NB4 (cell line): ENCODE measurements at regions not wholly inside any gene's neighbourhood (a gene's known extent, or its start where the extent isn't known, plus 50 kb on each side); places are given as distances from the start of the nearest gene placed in this dataset.

Experiments used
- DNase-seq: peaks from one replicate; pipeline ENCODE4 v3.0.0; 2010; ENCODE audit warnings: low read depth
- H3K4me3 ChIP-seq: one replicate; pipeline ENCODE4 v1.5.1; 2011; ENCODE audit warnings: mild to moderate bottlenecking, low read depth, low read length, moderate library complexity
- MYC ChIP-seq: IDR thresholded peaks from 2 replicates; pipeline ENCODE4 v1.6.1; 2011; ENCODE audit warnings: low read depth, low read length
- POLR2A ChIP-seq: IDR thresholded peaks from 2 replicates; pipeline ENCODE4 v1.6.1; 2011; ENCODE audit warnings: mild to moderate bottlenecking; ENCODE audit not compliant: insufficient read length; ENCODE audit errors: extremely low read depth
- TF ChIP-seq, protein P1 (sequence below): IDR thresholded peaks from one replicate; pipeline ENCODE4 v1.5.1; 2012; ENCODE audit warnings: low read depth, low read length
- TF ChIP-seq, protein P2 (sequence below): IDR thresholded peaks from 2 replicates; pipeline ENCODE4 v1.6.1; 2011; ENCODE audit warnings: low read depth, low read length

DNA sequence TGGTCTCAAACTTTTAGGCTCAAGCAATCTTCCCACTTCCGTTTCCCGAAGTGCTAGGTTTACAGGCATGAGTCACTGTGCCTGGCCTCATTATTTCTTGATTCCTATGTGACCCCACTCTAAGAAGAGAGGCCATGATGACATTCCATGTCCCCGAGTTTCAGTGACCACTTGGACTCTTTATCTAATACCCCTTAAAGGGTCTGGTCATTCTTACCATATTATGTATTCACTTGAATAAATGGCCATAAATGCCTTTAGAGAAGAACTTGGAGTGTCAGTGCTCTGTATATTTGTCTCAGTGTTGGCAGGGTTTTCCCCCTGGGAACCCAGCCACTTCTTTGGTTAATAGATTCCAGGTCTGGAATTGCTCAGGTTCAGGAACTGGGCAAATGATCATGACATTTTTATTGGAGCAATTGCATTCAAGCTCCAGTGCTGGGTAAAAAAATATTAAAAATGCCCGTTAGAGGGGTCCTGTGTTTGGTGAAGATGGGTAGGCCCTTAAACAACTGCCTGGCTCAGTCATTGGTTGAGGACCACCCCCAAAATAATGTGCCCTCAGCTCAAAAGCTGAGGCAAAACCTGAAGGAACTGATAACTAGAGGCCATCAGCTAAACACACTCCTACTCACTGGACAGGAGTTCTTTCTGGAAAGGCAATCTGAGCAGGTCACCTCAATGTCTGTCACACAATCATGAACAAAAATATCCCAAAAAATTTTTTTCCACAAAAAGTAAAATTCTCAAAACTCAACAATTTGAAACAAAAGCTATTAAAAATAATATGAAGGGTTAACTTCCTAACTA is 186.6 kb upstream of the ZNF608 start:
- TF ChIP-seq POLR2A: no peak
- TF ChIP-seq, protein P1, sequence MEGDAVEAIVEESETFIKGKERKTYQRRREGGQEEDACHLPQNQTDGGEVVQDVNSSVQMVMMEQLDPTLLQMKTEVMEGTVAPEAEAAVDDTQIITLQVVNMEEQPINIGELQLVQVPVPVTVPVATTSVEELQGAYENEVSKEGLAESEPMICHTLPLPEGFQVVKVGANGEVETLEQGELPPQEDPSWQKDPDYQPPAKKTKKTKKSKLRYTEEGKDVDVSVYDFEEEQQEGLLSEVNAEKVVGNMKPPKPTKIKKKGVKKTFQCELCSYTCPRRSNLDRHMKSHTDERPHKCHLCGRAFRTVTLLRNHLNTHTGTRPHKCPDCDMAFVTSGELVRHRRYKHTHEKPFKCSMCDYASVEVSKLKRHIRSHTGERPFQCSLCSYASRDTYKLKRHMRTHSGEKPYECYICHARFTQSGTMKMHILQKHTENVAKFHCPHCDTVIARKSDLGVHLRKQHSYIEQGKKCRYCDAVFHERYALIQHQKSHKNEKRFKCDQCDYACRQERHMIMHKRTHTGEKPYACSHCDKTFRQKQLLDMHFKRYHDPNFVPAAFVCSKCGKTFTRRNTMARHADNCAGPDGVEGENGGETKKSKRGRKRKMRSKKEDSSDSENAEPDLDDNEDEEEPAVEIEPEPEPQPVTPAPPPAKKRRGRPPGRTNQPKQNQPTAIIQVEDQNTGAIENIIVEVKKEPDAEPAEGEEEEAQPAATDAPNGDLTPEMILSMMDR: no peak
- no peak for TF ChIP-seq MYC
- TF ChIP-seq, protein P2, sequence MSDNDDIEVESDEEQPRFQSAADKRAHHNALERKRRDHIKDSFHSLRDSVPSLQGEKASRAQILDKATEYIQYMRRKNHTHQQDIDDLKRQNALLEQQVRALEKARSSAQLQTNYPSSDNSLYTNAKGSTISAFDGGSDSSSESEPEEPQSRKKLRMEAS: no peak
- DNase-seq: no peak
- H3K4me3 ChIP-seq: no peak overlapping the region

DNA sequence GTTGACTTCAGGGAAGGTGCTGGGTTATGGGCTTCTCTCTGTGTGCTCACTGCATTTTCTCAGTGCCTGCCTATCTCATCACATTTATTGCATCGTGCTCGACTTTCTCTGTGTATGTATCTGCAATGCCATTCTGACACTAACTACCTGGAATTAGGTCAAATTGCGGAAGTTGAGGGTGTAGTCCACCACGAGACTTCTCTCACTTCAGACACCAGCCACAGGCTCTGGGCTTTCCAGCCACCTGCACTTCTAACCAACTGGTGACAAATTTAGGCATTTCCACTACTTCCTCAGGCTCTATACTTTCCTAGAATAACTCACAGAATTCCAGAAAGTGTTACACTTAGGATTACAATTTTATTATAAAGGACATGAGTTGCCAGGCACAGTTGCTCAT is 188.6 kb upstream of the ZNF608 start:
- DNase-seq: no peak
- no peak overlapping the region for H3K4me3 ChIP-seq
- TF ChIP-seq POLR2A (no peak), MYC (no peak)
- TF ChIP-seq, protein P2: no peak
- TF ChIP-seq, protein P1: no peak

DNA sequence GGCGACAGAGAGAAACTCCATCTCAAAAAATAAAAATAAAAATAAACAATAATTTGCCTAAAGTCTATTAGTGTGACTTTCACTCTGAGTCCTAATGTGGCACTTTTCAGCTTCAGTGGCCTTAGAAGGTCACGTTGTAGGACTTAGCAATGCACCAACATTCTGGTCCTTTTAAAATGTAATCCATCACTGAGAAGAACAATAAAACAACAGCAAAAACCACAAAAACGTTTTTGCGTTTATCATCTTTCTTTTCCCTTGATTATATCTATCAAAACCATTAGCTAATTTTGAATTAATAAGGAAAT is 190.1 kb upstream of the ZNF608 start:
- no peak for DNase-seq
- no peak overlapping the region for H3K4me3 ChIP-seq
- TF ChIP-seq, protein P1: no peak
- TF ChIP-seq MYC: no peak
- TF ChIP-seq, protein P2: no peak
- TF ChIP-seq POLR2A: no peak

DNA sequence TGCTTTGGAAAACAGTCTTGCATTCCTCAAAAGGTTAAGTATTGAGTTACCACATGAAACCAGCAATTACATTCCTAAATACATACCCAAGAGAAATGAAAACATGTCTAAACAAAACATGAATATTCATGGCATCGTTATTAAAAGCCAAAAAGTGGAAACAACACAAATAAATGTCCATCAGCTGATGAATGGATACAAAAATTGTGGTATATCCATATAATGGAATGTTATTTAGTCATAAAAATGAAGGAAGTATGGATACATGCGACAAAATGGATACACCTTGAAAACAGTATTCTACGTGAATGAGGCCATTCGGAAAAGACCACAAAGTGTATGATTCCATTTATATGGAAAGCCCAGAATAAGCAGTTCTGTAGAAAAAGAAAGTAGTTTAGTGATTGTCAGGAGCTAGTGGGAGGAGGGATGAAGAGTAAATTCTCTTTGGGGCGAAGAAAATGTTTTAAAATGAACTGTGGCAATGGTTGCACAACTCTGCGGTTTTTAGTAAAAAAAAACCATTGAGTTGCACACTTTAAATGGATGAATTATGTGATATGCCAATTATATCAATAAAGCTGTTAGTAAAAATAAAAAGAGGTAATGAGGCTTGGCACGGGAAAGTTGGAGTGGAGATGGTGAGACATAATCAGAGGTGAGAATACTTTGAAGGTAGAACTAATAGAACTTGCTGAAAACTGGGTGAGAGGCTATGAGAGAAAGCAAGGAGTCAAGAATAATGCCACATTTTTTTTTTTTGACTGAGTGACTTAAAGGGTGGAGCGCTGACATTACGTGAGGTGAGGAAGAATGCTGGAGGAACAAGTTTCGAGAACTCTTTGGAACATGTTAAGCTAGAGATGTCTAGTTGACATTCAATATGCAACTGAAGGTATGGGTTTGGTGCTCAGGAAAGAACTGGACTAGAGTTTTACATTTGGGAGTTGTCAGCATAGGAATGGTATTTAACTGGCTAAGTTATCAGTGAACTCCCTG is 194.9 kb upstream of the ZNF608 start:
- peak; percentile 63 for DNase-seq
- TF ChIP-seq, protein P1: no peak
- TF ChIP-seq POLR2A: no peak
- no peak for TF ChIP-seq MYC
- TF ChIP-seq, protein P2: no peak
- no peak overlapping the region for H3K4me3 ChIP-seq

DNA sequence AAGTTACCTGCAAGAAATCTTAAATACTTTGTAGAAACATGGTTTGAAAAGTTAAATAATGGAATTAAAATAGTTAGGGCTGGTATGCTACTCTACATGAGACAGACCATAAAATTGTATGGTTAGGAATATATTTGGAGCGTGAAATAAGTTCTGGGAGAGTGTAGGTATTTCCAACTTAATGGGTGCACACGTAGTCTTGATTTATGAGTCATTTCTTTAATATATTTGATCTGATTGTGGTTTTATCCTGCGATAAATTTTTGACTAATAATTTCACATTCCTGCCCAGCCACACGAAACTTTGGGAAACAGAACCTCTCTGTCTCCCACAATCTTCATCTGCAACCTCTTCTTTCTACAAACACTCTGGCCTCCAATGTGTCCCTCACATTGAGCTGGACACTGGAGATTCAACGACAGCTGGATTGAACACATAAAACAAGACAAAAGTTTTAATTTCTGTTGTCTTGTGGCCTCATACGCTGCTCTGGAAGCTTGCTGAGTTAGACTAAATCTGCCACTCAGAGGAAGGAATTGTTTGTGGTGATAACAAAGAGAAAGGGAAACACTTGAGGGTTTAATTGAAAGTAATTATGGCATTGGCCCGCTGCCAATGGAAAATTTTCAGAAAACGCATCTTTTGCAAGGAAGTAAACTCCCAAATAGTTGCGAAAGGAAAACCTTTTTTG is 201.8 kb upstream of the ZNF608 start:
- H3K4me3 ChIP-seq: no peak overlapping the region
- no peak for TF ChIP-seq MYC
- TF ChIP-seq, protein P2: no peak
- TF ChIP-seq POLR2A: no peak
- TF ChIP-seq, protein P1: no peak
- no peak for DNase-seq
